ENCODE measurements at regions not wholly inside any gene's neighbourhood (a gene's known extent, or its start where the extent isn't known, plus 50 kb on each side); places are given as distances from the start of the nearest gene placed in this dataset.

DNA sequence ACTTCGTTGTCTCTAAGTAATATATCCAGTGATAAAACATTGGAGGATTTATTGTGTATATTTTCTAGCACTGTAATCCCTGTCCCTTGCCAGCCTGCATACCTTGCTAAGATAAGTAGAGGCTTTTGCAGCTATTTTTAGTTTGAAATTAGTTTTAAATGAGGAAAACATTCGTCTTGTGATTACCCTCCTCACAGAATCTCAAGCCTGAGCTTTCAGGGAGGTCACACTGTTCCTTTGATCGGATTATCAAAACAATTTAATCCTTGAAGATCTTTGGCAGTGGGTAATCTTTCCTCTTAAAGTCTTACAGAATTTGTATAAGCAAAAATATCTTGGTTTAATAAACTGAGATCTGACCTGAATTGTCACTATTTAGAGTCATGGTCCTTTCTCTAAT, 897.0 kb upstream of the CELF2 start:
- TF ChIP-seq, protein P1, sequence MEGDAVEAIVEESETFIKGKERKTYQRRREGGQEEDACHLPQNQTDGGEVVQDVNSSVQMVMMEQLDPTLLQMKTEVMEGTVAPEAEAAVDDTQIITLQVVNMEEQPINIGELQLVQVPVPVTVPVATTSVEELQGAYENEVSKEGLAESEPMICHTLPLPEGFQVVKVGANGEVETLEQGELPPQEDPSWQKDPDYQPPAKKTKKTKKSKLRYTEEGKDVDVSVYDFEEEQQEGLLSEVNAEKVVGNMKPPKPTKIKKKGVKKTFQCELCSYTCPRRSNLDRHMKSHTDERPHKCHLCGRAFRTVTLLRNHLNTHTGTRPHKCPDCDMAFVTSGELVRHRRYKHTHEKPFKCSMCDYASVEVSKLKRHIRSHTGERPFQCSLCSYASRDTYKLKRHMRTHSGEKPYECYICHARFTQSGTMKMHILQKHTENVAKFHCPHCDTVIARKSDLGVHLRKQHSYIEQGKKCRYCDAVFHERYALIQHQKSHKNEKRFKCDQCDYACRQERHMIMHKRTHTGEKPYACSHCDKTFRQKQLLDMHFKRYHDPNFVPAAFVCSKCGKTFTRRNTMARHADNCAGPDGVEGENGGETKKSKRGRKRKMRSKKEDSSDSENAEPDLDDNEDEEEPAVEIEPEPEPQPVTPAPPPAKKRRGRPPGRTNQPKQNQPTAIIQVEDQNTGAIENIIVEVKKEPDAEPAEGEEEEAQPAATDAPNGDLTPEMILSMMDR (IDR thresholded peaks at IDR 0.05; ENCODE audit: low read depth, low read length, poor library complexity, severe bottlenecking), result no peak
- TF ChIP-seq EZH2phosphoT487 (IDR thresholded peaks at IDR 0.05; ENCODE audit: borderline replicate concordance, low read length), result no peak

All from DOHH2 (cell line).